Upper lobe of left lung (tissue), 6 donors: ENCODE measurements at regions not wholly inside any gene's neighbourhood (a gene's known extent, or its start where the extent isn't known, plus 50 kb on each side); places are given as distances from the start of the nearest gene placed in this dataset.

ENCODE experiments used
- ATAC-seq, 2 donors: fragments of 200-7000 bp; cut with Tn5 transposase; one replicate each; pipeline ENCODE4 v1.9.1; 2022; ENCODE audit warnings: mild to moderate bottlenecking in 2 of 2, moderate library complexity in 2 of 2; ENCODE audit not compliant: low FRiP score in 2 of 2
- DNase-seq, 2 donors: peaks; one replicate each; pipeline ENCODE4 v3.0.0-alpha.2; 2019 to 2020
- H3K27ac ChIP-seq, 4 donors: fragments of 200-600 bp; sonication (generic); one replicate each; pipeline ENCODE4 v1.5.1; 2016 to 2019
- H3K27me3 ChIP-seq, 4 donors: fragments of 200-600 bp; sonication (generic); one replicate each; pipeline ENCODE4 v1.5.1; 2017 to 2019
- H3K36me3 ChIP-seq, 4 donors: fragments of 200-600 bp; sonication (generic); one replicate each; pipeline ENCODE4 v1.5.1; 2016 to 2019
- H3K4me1 ChIP-seq, 4 donors: fragments of 200-600 bp; sonication (generic); one replicate each; pipeline ENCODE4 v1.5.1; 2018 to 2019
- H3K4me3 ChIP-seq, 4 donors: fragments of 200-600 bp; sonication (generic); one replicate each; pipeline ENCODE4 v1.5.1; 2017 to 2019; ENCODE audit warnings: mild to moderate bottlenecking in 2 of 4, moderate library complexity in 1 of 4
- H3K9me3 ChIP-seq, 4 donors: fragments of 200-600 bp; sonication (generic); one replicate each; pipeline ENCODE4 v1.5.1; 2018 to 2019
- CTCF ChIP-seq, 6 experiments: fragments of 450-650 bp in 4 of 6; fragments of 200-600 bp in 2 of 6; sonication (generic) in 2 of 6; IDR thresholded peaks; one replicate each; pipeline ENCODE4 v1.5.1; 2016 to 2019; ENCODE audit warnings: antibody characterized with exemption in 6 of 6
- EP300 ChIP-seq, 4 donors: sonication (generic); formaldehyde crosslinking; IDR thresholded peaks; one replicate each; pipeline ENCODE4 v1.5.1; 2017; ENCODE audit warnings: antibody characterized with exemption in 4 of 4, control low read depth in 2 of 4
- POLR2A ChIP-seq, 4 donors: fragments of 450-650 bp; IDR thresholded peaks; one replicate each; pipeline ENCODE4 v1.5.1; 2016 to 2017; ENCODE audit warnings: antibody characterized with exemption in 4 of 4, mild to moderate bottlenecking in 2 of 4
- POLR2AphosphoS5 ChIP-seq, 2 donors: sonication (generic); formaldehyde crosslinking; IDR thresholded peaks; one replicate each; pipeline ENCODE4 v1.5.1; 2017; ENCODE audit warnings: antibody characterized with exemption in 2 of 2
- WGBS, 2 donors: methylation state at CpG; one replicate each; pipeline ENCODE4 v1.1.5; 2017 to 2018; 5-methylcytosine and 5-hydroxymethylcytosine counted together
- donor health status: DM: no; HTN: no; CAD: no; lungs with moderate emphysema.
- donor health status: DM: no; HTN: yes; CAD: no; lungs with severe emphysema.

GRCh38 chr5:92566113-92566786, 1014.8 kb downstream of the NR2F1-AS1 start:
- no peak overlapping the region for H3K27ac ChIP-seq
- DNase-seq (no peak), ATAC-seq (no peak)
- H3K4me3 ChIP-seq, result no peak overlapping the region
- 60 to 62% methylated on average over 3 of the region's 3 CpGs for WGBS, 2 donors
- TF ChIP-seq CTCF (IDR thresholded peaks at IDR 0.05), result no peak
- no peak for TF ChIP-seq POLR2AphosphoS5 (IDR thresholded peaks at IDR 0.05)
- no peak for TF ChIP-seq EP300 (IDR thresholded peaks at IDR 0.05)
- no peak for TF ChIP-seq POLR2A (IDR thresholded peaks at IDR 0.05)
- H3K4me1 ChIP-seq, result no peaks in the 10 kb centered on the region
- no peaks in the 10 kb centered on the region for H3K9me3 ChIP-seq
- H3K36me3 ChIP-seq, result no peaks in the 10 kb centered on the region
- no peaks in the 10 kb centered on the region for H3K27me3 ChIP-seq

- no peak overlapping the region for H3K4me3 ChIP-seq
- WGBS, 2 donors, result 65 to 67% methylated on average over 3 of the region's 3 CpGs
- no peaks in the 10 kb centered on the region for H3K9me3 ChIP-seq
- H3K27me3 ChIP-seq, result no peaks in the 10 kb centered on the region
- ATAC-seq (no peak), DNase-seq (no peak)
- TF ChIP-seq EP300 (IDR thresholded peaks at IDR 0.05), result no peak
- TF ChIP-seq POLR2AphosphoS5 (IDR thresholded peaks at IDR 0.05), result no peak
- TF ChIP-seq CTCF (IDR thresholded peaks at IDR 0.05), result no peak
- TF ChIP-seq POLR2A (IDR thresholded peaks at IDR 0.05), result no peak
- no peaks in the 10 kb centered on the region for H3K36me3 ChIP-seq
- no peaks in the 10 kb centered on the region for H3K4me1 ChIP-seq
- H3K27ac ChIP-seq, result no peak overlapping the region
Measured at GRCh38 chr5:92565673-92566072, 1015.3 kb downstream of the NR2F1-AS1 start.

GRCh38 chr5:92562065-92562464, 1019.0 kb downstream of the NR2F1-AS1 start:
- DNase-seq (no peak), ATAC-seq (no peak)
- no peak overlapping the region for H3K4me3 ChIP-seq
- H3K9me3 ChIP-seq, result no peaks in the 10 kb centered on the region
- TF ChIP-seq POLR2AphosphoS5 (IDR thresholded peaks at IDR 0.05) (no peak), CTCF (IDR thresholded peaks at IDR 0.05) (no peak), POLR2A (IDR thresholded peaks at IDR 0.05) (no peak), EP300 (IDR thresholded peaks at IDR 0.05) (no peak)
- H3K27me3 ChIP-seq, result no peaks in the 10 kb centered on the region
- H3K4me1 ChIP-seq, result no peaks in the 10 kb centered on the region
- H3K36me3 ChIP-seq, result no peaks in the 10 kb centered on the region
- H3K27ac ChIP-seq, result no peak overlapping the region

GRCh38 chr5:92561411-92561959, 1019.5 kb downstream of the NR2F1-AS1 start:
- TF ChIP-seq CTCF (IDR thresholded peaks at IDR 0.05) (no peak), POLR2AphosphoS5 (IDR thresholded peaks at IDR 0.05) (no peak), POLR2A (IDR thresholded peaks at IDR 0.05) (no peak), EP300 (IDR thresholded peaks at IDR 0.05) (no peak)
- Histone ChIP-seq H3K9me3 (no peaks in the 10 kb centered on the region), H3K36me3 (no peaks in the 10 kb centered on the region), H3K27ac (no peak overlapping the region), H3K4me3 (no peak overlapping the region), H3K27me3 (no peaks in the 10 kb centered on the region), H3K4me1 (no peaks in the 10 kb centered on the region)
- ATAC-seq (no peak), DNase-seq (no peak)
- 63 to 71% methylated on average over 1 of the region's 1 CpG for WGBS, 2 donors
